Right ventricle myocardium superior (tissue), 1 donor: ENCODE measurements at regions not wholly inside any gene's neighbourhood (a gene's known extent, or its start where the extent isn't known, plus 50 kb on each side); places are given as distances from the start of the nearest gene placed in this dataset.
"Not testable (repeated sequence)": the region's sequence is repeated elsewhere in the genome, so short reads cannot be mapped to it uniquely, and the experiment has no call there.

Experiments
- ATAC-seq: fragments of 200-7000 bp; cut with Tn5 transposase; one replicate; pipeline ENCODE4 v1.9.1; 2020; ENCODE audit warnings: mild to moderate bottlenecking; ENCODE audit not compliant: poor library complexity
- DNase-seq: peaks from one replicate; pipeline ENCODE4 v3.0.0-alpha.2; 2020
- intact Hi-C: fragments of 100-400 bp; cut with DNase I; formaldehyde crosslinking; loops from one replicate; pipeline ENCODE4 v1.11.2; 2022
- donor health status: DM: no; HTN: yes; CAD: no; lungs with severe emphysema.

DNA sequence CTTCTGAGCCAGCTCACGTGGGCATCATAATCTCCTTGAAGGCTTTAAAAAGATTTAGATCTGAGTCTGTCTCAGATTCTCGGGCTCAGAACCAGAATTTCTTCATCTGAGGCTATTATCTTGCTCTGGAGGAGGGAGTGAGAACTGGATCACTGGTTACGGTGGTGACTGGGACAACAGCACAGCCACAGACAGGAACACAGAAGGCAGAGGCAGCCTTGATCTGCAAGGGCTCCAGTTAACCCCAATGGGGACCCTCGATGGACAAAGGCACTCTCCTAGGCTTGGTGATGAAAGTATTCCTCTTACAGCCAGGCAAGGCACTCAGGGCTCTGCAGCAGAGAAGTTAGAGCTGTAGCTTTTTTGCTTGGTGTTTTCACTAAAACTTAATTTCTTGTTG is 87.7 kb upstream of the POTEM start:
- DNase-seq, ATAC-seq, intact Hi-C loops: not testable (repeated sequence)

DNA sequence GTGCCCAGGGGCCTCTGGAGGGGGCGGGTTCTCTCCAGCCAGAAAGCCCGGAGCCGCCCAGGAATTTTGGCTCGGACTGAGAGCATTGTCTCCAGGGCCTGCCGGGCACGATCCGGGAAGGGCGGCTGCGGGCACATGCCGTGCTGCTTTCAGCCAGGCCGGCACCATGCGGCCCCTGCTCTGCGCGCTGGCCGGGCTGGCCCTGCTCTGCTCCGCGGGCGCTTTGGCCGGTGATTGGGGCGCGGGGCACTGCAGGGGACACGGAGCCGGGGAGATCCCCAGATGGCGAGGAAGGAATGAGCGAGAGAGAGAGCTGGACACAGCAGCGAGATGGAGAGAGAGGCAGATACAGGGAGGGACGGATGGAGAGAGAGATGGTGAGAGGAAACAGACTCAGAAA is 86.7 kb upstream of the POTEM start:
- intact Hi-C loops, result not testable (repeated sequence)

GRCh38 chr14:18881149-18881859 is 85.9 kb upstream of the POTEM start:
- DNase-seq, ATAC-seq, intact Hi-C loops: not testable (repeated sequence)

More for the DNA sequence above, 86.7 kb upstream of the POTEM start:
- ATAC-seq, DNase-seq: not testable (repeated sequence)

DNA sequence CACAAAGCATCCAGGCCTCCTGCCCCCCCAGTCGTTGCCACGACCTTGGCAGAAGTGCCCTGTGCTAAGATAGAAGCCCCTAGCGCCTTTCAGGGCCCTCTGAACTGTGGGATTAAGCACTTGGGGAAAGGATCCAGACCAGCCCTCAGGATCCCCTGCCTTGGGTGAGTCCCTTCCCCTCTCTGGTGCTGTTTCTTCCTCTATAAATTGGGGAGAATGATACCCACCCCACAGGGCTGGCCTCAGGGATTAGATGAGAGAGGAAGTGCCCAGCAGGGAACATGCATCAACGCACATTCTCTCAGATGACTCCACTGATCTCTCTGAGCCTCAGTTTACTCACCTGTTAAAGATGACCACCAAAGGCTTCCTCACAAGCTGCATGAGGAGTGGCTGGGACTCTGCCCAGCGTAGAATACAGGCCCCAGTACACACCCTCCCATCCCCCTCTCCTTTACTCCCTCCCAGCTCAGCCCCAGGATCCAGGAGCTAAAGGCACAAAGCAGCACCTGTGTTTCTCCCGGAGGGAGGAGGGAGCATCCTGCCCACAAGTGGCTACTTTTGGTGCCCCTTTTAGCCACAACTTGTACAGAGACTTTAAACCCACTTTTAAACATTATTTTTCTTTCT is 85.3 kb upstream of the POTEM start:
- ATAC-seq, intact Hi-C loops: not testable (repeated sequence)

DNA sequence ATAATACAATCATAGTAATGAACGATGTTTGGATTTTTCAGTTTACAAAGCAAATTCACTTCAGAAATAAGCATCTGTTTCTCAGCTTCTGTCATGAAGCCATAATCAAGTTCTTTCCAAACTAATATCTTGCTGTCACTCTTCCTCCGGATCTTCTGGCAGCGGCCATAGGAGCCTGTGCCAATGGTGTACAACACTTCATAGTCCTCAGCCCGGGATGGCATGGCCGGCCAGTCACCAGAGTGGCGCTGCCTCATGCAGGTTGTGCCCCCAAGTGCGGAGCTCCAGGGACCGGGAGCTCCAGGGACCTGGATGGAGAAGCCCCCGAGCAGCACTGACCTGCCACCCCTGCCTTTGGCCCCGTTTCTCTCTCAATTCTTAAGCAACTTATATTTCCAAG is 77.0 kb upstream of the POTEM start:
- DNase-seq, ATAC-seq, intact Hi-C loops: not testable (repeated sequence)

More for the DNA sequence above, 85.3 kb upstream of the POTEM start:
- not testable (repeated sequence) for DNase-seq

DNA sequence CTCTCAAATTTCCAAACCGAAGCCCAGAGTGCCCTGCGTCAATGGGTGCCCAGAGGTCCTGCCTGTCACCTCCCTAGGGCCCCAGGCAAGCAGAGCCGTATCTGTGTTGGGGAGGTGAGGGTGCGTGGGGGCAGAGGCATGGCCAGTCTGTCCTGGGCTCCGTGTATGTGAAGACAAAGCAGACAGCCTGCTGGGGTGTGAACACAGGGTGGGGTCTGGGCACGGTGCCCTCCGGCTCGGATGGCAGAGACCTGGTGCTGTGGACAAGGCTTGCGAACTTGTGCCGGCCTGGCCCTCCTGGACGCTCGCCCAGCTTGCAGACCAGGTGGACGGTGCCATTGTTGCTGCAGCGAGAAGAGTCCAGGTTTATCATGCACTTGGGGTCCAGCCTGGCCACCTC is 53.4 kb upstream of the POTEM start:
- DNase-seq, intact Hi-C loops: not testable (repeated sequence)
- peak; percentile 34 for ATAC-seq

DNA sequence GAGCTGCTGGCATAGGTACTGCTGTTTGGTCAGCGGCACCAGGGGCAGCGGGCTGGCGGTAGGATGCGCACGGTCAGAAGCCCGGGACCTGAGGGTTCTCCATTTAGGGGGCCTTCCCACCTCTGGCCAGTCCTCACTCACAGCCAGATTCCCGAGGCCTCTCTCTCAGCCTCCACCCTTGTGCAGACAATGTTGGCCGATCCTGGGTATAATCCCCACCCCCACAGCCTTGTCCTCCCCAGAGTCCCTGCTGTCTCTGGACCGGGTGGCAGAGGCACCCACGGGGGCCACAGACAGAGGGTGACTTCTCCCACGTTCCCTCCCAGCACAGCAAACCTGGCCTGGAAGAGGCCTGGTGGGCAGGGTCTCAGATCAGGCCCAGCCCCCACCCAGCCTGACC is 52.7 kb upstream of the POTEM start:
- intact Hi-C loops, ATAC-seq: not testable (repeated sequence)
- peak; percentile 21 for DNase-seq
